ENCODE measurements at regions not wholly inside any gene's neighbourhood (a gene's known extent, or its start where the extent isn't known, plus 50 kb on each side); places are given as distances from the start of the nearest gene placed in this dataset.
A peak's percentile ranks its signal among the peaks of the same experiment; 100 is the strongest.
"Not testable (repeated sequence)": the region's sequence is repeated elsewhere in the genome, so short reads cannot be mapped to it uniquely, and the experiment has no call there.

DNA sequence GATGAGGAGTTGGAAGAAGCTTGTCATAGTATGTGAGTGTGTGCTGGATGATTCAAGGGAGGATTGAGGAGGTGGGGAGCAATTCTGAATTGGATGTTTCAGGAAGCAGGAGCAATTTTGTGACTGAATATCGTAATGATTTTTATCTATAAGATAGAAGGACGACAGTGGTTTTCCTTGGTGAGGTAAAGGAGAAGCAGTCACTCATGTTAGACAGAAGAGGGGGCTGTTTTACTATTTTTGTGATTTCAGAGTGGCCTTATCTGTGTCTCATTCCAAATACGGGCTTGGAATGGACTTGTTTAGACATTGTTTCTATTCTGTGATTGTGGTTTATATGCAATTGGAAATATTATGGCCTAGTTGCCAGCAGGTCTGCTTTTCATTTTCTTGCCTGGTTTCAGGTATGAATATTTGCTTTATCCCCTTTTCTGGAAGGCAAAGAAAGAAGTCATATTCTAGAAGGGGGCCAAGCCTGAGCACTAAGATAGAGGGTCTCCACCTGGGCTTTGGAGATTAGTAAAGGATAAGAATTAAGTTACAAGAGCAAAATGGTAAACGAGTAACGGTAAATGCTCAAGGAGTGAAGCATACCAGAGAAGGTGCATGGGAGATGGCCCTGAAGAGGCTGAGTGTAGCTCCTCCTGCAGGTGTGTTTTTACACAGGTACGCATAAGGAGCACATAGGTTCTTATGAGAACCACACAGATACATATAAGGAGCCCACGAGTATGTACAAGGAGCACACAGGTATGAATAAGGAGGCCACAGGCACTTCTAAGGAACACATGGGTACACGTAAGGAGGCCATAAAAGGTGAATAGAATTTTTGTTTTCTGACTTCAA lies 124.6 kb upstream of the KCNAB1 start:
- H3K4me3 ChIP-seq: no peak overlapping the region
- intact Hi-C loops (cut with DNase I; ENCODE audit: low total_unique reads) (no loop called here), in situ Hi-C loops (cut with MboI; ENCODE audit: low pct_ligation_motif_present in 1 of 4, low pct_unique_long_range_greater_than_20kb in 1 of 4, low sequenced_read_pairs in 3 of 4) (no loop called here)
- no peaks in the 10 kb centered on the region for H3K27me3 ChIP-seq
- no peak overlapping the region for H3K27ac ChIP-seq
- no peak for TF ChIP-seq EP300 (IDR thresholded peaks at IDR 0.05; ENCODE audit: low read depth)
- TF ChIP-seq POLR2AphosphoS5 (IDR thresholded peaks at IDR 0.05): no peak
- TF ChIP-seq, protein P1, sequence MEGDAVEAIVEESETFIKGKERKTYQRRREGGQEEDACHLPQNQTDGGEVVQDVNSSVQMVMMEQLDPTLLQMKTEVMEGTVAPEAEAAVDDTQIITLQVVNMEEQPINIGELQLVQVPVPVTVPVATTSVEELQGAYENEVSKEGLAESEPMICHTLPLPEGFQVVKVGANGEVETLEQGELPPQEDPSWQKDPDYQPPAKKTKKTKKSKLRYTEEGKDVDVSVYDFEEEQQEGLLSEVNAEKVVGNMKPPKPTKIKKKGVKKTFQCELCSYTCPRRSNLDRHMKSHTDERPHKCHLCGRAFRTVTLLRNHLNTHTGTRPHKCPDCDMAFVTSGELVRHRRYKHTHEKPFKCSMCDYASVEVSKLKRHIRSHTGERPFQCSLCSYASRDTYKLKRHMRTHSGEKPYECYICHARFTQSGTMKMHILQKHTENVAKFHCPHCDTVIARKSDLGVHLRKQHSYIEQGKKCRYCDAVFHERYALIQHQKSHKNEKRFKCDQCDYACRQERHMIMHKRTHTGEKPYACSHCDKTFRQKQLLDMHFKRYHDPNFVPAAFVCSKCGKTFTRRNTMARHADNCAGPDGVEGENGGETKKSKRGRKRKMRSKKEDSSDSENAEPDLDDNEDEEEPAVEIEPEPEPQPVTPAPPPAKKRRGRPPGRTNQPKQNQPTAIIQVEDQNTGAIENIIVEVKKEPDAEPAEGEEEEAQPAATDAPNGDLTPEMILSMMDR (IDR thresholded peaks at IDR 0.05): peak in 3 of 5 experiments; percentile 19 to 33 (median 30)
- H3K4me1 ChIP-seq: no peaks in the 10 kb centered on the region
- H3K9me3 ChIP-seq: no peaks in the 10 kb centered on the region
- WGBS, 2 donors (ENCODE audit: low coverage in 1 of 2): 45 to 56% methylated on average over 8 of the region's 8 CpGs
- no peaks in the 10 kb centered on the region for H3K36me3 ChIP-seq
- no peak for DNase-seq

DNA sequence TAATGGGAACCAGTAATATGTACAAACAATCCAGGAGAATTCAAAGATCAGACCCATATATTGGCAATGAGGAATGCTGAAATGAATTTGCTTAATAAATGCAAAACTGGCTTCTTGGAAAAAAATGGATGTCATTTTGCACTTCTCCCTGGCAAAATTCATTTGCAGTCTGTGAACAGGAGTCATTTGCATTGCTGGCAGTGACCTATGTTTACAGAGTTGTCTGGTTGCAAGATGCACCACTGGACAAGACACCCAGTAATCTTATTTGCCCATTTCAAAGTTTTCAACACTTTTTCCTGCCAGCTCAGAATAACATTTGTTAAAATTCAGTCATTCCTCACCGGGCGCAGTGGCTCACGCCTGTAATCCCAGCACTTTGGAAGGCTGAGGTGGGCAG lies 123.5 kb upstream of the KCNAB1 start:
- intact Hi-C loops (cut with DNase I; ENCODE audit: low total_unique reads) (no loop called here), in situ Hi-C loops (cut with MboI; ENCODE audit: low pct_ligation_motif_present in 1 of 4, low pct_unique_long_range_greater_than_20kb in 1 of 4, low sequenced_read_pairs in 3 of 4) (no loop called here)
- DNase-seq: no peak
- Histone ChIP-seq H3K4me3 (no peak overlapping the region), H3K27me3 (no peaks in the 10 kb centered on the region), H3K4me1 (no peaks in the 10 kb centered on the region), H3K9me3 (no peaks in the 10 kb centered on the region), H3K27ac (no peak overlapping the region), H3K36me3 (no peaks in the 10 kb centered on the region)
- 97% methylated on average over 3 of the region's 3 CpGs; no CpG with 5 or more reads in 1 of the 2 donors for WGBS, 2 donors (ENCODE audit: low coverage in 1 of 2)
- TF ChIP-seq, protein P1 (IDR thresholded peaks at IDR 0.05): no peak
- TF ChIP-seq POLR2A (IDR thresholded peaks at IDR 0.05) (no peak), EP300 (IDR thresholded peaks at IDR 0.05; ENCODE audit: low read depth) (no peak), POLR2AphosphoS5 (IDR thresholded peaks at IDR 0.05) (no peak)

DNA sequence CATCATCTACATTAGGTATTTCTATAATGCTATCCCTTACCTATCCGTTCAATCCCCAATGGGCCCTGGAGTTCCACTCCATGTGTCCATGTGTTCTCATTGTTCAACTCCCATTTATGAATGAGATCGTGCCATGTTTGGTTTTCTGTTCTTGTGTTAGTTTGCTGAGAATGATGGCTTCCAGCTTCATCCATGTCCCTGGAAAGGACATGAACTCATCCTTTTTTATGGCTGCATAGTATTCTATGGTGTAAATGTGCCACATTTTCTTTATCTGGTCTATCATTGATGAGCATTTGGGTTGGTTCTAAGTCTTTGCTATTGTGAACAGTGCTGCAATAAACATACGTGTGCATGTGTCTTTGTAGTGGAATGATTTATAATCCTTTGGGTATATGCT lies 122.2 kb upstream of the KCNAB1 start:
- WGBS, 2 donors (ENCODE audit: low coverage in 1 of 2): 90 to 92% methylated on average over 3 of the region's 3 CpGs
- in situ Hi-C loops (cut with MboI; ENCODE audit: low pct_ligation_motif_present in 1 of 4, low pct_unique_long_range_greater_than_20kb in 1 of 4, low sequenced_read_pairs in 3 of 4): not testable (repeated sequence)

DNA sequence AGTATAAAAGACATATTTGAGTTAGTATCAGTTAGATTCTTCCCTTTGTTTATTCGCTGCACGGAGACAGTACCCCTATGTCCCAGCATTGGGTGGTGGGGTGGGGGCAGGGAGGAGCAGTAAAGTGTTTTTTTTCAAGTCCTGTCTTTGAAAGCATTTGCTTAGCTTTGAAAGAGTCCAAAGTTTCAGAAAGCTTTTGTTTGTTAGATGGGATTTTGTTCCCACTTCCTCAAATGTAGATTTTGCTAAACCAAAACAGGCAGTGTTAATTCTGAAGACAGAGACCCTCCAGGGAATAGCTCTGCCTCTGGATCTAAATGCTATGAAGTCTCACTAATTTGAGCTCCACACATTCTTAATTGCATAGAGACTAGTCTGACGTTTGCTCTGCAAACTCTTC lies 114.6 kb upstream of the KCNAB1 start:
- intact Hi-C loops (cut with DNase I; ENCODE audit: low total_unique reads) (no loop called here), in situ Hi-C loops (cut with MboI; ENCODE audit: low pct_ligation_motif_present in 1 of 4, low pct_unique_long_range_greater_than_20kb in 1 of 4, low sequenced_read_pairs in 3 of 4) (no loop called here)

More for the DNA sequence above, 122.2 kb upstream of the KCNAB1 start:
- H3K36me3 ChIP-seq; H3K27me3 ChIP-seq; DNase-seq; intact Hi-C loops (cut with DNase I; ENCODE audit: low total_unique reads); H3K4me1 ChIP-seq; H3K27ac ChIP-seq; H3K4me3 ChIP-seq; H3K9me3 ChIP-seq: not testable (repeated sequence)

More for the DNA sequence above, 114.6 kb upstream of the KCNAB1 start:
- H3K4me3 ChIP-seq: no peak overlapping the region
- no peaks in the 10 kb centered on the region for H3K36me3 ChIP-seq
- TF ChIP-seq, protein P1 (IDR thresholded peaks at IDR 0.05): no peak
- no peak for TF ChIP-seq POLR2AphosphoS5 (IDR thresholded peaks at IDR 0.05)
- no peak for TF ChIP-seq EP300 (IDR thresholded peaks at IDR 0.05; ENCODE audit: low read depth)
- no peak for TF ChIP-seq POLR2A (IDR thresholded peaks at IDR 0.05)
- H3K4me1 ChIP-seq: no peaks in the 10 kb centered on the region
- no peak overlapping the region for H3K27ac ChIP-seq
- H3K9me3 ChIP-seq: no peaks in the 10 kb centered on the region
- no peak for DNase-seq
- H3K27me3 ChIP-seq: no peaks in the 10 kb centered on the region
- 37 to 42% methylated on average over 1 to 3 of the region's 3 CpGs for WGBS, 2 donors (ENCODE audit: low coverage in 1 of 2)

Measured in transverse colon (tissue), 4 donors.